ENCODE measurements at regions not wholly inside any gene's neighbourhood (a gene's known extent, or its start where the extent isn't known, plus 50 kb on each side); places are given as distances from the start of the nearest gene placed in this dataset.

DNA sequence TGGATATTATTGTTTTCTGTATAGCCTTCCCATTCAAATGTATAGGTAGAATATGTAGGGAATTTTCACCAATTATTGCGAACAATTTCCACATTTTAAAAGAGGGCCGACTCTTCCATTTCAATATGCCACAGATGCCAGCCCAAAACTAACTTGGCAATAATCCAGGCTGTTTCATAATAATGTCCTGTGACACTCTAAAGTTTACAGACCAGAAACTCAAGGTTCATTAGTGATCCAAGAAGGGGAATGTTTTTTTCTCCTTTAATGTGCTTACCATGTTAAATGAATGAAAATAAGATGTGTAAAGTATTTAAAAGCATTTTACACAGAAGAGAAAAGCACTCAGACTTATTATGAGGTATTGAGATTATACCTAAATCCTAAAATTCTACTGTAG is 63.0 kb upstream of the FAM3C start:
- no peak overlapping the region for H3K9ac ChIP-seq (ENCODE audit: control insufficient read depth, extremely low read depth, insufficient read depth, low read length)
- no peaks in the 10 kb centered on the region for H4K20me1 ChIP-seq (ENCODE audit: control insufficient read depth, extremely low read depth, insufficient read depth, low read length)
- no peaks in the 10 kb centered on the region for H3K4me1 ChIP-seq (ENCODE audit: control insufficient read depth, extremely low read depth, insufficient read depth, low read length)
- no peaks in the 10 kb centered on the region for H3K9me3 ChIP-seq (ENCODE audit: control insufficient read depth, low read depth, low read length)
- TF ChIP-seq, protein P1, sequence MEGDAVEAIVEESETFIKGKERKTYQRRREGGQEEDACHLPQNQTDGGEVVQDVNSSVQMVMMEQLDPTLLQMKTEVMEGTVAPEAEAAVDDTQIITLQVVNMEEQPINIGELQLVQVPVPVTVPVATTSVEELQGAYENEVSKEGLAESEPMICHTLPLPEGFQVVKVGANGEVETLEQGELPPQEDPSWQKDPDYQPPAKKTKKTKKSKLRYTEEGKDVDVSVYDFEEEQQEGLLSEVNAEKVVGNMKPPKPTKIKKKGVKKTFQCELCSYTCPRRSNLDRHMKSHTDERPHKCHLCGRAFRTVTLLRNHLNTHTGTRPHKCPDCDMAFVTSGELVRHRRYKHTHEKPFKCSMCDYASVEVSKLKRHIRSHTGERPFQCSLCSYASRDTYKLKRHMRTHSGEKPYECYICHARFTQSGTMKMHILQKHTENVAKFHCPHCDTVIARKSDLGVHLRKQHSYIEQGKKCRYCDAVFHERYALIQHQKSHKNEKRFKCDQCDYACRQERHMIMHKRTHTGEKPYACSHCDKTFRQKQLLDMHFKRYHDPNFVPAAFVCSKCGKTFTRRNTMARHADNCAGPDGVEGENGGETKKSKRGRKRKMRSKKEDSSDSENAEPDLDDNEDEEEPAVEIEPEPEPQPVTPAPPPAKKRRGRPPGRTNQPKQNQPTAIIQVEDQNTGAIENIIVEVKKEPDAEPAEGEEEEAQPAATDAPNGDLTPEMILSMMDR (optimal IDR thresholded peaks at IDR 0.05 in 1 of 3, IDR thresholded peaks at IDR 0.05 in 1 of 3, conservative IDR thresholded peaks at IDR 0.05 in 1 of 3; ENCODE audit: extremely low read depth in 1 of 3, insufficient read depth in 2 of 3, low read length in 3 of 3), result no peak
- no peak for TF ChIP-seq EZH2 (IDR thresholded peaks at IDR 0.05; ENCODE audit: low read length)
- dilution Hi-C loops (cut with MboI; ENCODE audit: extremely low pct_ligation_motif_present, low sequenced_read_pairs), result no loop called here
- DNase-seq (ENCODE audit: low read depth, low spot score), result no peak
- H3K79me2 ChIP-seq (ENCODE audit: control insufficient read depth, insufficient read depth, low read length), result no peaks in the 10 kb centered on the region
- H3K9me1 ChIP-seq (ENCODE audit: control insufficient read depth, extremely low read depth, insufficient read depth, low read length), result no peaks in the 10 kb centered on the region
- H3K4me2 ChIP-seq (ENCODE audit: control insufficient read depth, extremely low read depth, insufficient read depth, low read depth, low read length), result no peak overlapping the region
- no peaks in the 10 kb centered on the region for H3K27me3 ChIP-seq (ENCODE audit: control insufficient read depth, extremely low read depth, insufficient read depth, low read length)
- no peaks in the 10 kb centered on the region for H3K36me3 ChIP-seq (ENCODE audit: control insufficient read depth in 2 of 2, extremely low read depth in 1 of 2, insufficient read depth in 2 of 2, low read length in 2 of 2)
- no peak overlapping the region for H3K4me3 ChIP-seq (ENCODE audit: control insufficient read depth in 2 of 3, extremely low read depth in 1 of 3, insufficient read depth in 2 of 3, low read depth in 1 of 3, low read length in 3 of 3)
- FAIRE-seq, result no peak
- H3K27ac ChIP-seq (ENCODE audit: control insufficient read depth, insufficient read depth, low read length), result no peak overlapping the region
- no peak overlapping the region for H2AFZ ChIP-seq (ENCODE audit: control insufficient read depth, low read length)

DNA sequence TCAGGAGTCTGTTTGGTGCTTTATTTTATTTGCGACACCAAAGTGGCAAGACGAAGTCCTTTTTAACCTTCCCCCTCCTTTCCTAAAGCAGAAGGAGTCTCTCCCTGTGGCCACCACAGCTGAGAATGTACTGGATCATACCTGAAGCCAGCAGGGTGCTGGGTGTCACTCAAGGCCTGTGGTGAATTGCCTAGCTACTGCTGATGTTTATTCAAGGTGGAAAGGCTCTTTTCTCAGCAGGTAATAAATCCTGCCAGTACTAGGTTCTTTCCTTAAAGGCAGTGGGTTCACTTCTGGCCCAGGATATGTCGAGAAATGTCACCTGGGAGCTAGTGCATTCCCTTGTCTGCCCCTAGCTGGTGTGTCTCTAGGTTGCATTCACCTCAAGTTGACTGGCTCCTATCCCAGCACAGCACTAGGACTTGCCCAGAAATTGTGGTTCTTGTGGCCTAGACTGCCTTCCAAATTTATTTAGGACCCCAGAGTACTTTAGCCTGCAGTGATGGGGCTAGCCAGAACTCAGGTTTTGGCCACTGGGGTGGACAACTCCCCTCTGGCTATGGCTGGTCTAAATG is 60.8 kb upstream of the FAM3C start:
- no peak for TF ChIP-seq EZH2 (IDR thresholded peaks at IDR 0.05; ENCODE audit: low read length)
- TF ChIP-seq, protein P1 (optimal IDR thresholded peaks at IDR 0.05 in 1 of 3, IDR thresholded peaks at IDR 0.05 in 1 of 3, conservative IDR thresholded peaks at IDR 0.05 in 1 of 3; ENCODE audit: extremely low read depth in 1 of 3, insufficient read depth in 2 of 3, low read length in 3 of 3), result no peak
- H2AFZ ChIP-seq (ENCODE audit: control insufficient read depth, low read length), result no peak overlapping the region
- no peaks in the 10 kb centered on the region for H3K36me3 ChIP-seq (ENCODE audit: control insufficient read depth in 2 of 2, extremely low read depth in 1 of 2, insufficient read depth in 2 of 2, low read length in 2 of 2)
- no peak overlapping the region for H3K4me3 ChIP-seq (ENCODE audit: control insufficient read depth in 2 of 3, extremely low read depth in 1 of 3, insufficient read depth in 2 of 3, low read depth in 1 of 3, low read length in 3 of 3)
- DNase-seq (ENCODE audit: low read depth, low spot score), result no peak
- dilution Hi-C loops (cut with MboI; ENCODE audit: extremely low pct_ligation_motif_present, low sequenced_read_pairs), result no loop called here
- no peak overlapping the region for H3K4me2 ChIP-seq (ENCODE audit: control insufficient read depth, extremely low read depth, insufficient read depth, low read depth, low read length)
- H3K27me3 ChIP-seq (ENCODE audit: control insufficient read depth, extremely low read depth, insufficient read depth, low read length), result no peaks in the 10 kb centered on the region
- H3K9me1 ChIP-seq (ENCODE audit: control insufficient read depth, extremely low read depth, insufficient read depth, low read length), result no peaks in the 10 kb centered on the region
- no peaks in the 10 kb centered on the region for H3K4me1 ChIP-seq (ENCODE audit: control insufficient read depth, extremely low read depth, insufficient read depth, low read length)
- H3K9ac ChIP-seq (ENCODE audit: control insufficient read depth, extremely low read depth, insufficient read depth, low read length), result no peak overlapping the region
- FAIRE-seq, result no peak
- H4K20me1 ChIP-seq (ENCODE audit: control insufficient read depth, extremely low read depth, insufficient read depth, low read length), result no peaks in the 10 kb centered on the region
- no peaks in the 10 kb centered on the region for H3K79me2 ChIP-seq (ENCODE audit: control insufficient read depth, insufficient read depth, low read length)
- H3K27ac ChIP-seq (ENCODE audit: control insufficient read depth, insufficient read depth, low read length), result no peak overlapping the region
- H3K9me3 ChIP-seq (ENCODE audit: control insufficient read depth, low read depth, low read length), result no peaks in the 10 kb centered on the region

Measured in keratinocyte (primary cell).